Fibroblast of mammary gland (primary cell): ENCODE measurements at regions not wholly inside any gene's neighbourhood (a gene's known extent, or its start where the extent isn't known, plus 50 kb on each side); places are given as distances from the start of the nearest gene placed in this dataset.

Source experiments
- DNase-seq: peaks from one replicate; pipeline ENCODE4 v3.0.0-alpha.2; 2010; ENCODE audit warnings: low read depth
- H3K4me3 ChIP-seq: 2 replicates; pipeline ENCODE4 v1.5.1; 2011; ENCODE audit warnings: low read depth, mild to moderate bottlenecking, low read length, moderate library complexity; ENCODE audit not compliant: control insufficient read depth
- CTCF ChIP-seq: conservative IDR thresholded peaks from 2 replicates; pipeline ENCODE4 v1.5.1; 2011; ENCODE audit warnings: low read depth, low read length, inconsistent platforms; ENCODE audit not compliant: control insufficient read depth, insufficient read depth

DNA sequence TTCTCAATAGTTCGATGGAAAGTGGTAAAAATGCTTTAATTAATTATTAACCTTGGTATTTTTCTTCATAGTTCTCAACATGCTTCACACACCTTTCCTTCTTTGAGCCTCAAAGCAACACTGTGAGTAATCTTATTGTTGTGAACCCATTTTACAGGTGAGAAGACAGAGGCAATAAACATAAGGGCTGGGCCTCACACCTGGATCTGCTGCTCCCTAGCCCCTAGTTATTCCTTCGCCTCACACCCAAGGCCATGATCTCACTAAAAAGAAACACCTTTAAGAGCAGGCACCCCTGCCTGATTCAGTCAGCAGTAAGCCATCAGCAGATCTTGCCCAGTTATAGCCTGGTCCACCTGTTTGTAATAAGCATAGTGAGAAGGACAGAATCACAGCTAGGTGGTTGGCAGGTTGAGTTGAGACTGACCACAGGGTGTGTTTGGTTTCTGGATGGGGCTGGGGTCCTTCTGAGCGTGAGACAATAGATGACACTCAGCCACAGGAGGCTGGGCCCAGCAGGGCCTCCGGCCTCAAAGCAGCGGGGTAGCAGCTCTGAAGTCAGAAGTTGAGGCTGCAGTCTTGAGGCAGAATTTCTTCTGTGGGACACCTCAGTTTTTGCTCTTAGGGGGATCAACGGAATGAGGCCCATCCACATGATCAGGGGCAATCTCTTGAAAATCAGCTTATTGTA, 203.9 kb downstream of the RHOU start:
- H3K4me3 ChIP-seq = no peak overlapping the region
- TF ChIP-seq CTCF = no peak
- DNase-seq = no peak

GRCh38 chr1:228939881-228940392, 204.7 kb downstream of the RHOU start:
- DNase-seq = no peak
- H3K4me3 ChIP-seq = no peak overlapping the region
- TF ChIP-seq CTCF = no peak

GRCh38 chr1:228940526-228940925, 205.2 kb downstream of the RHOU start:
- no peak for TF ChIP-seq CTCF
- no peak for DNase-seq
- H3K4me3 ChIP-seq = no peak overlapping the region

DNA sequence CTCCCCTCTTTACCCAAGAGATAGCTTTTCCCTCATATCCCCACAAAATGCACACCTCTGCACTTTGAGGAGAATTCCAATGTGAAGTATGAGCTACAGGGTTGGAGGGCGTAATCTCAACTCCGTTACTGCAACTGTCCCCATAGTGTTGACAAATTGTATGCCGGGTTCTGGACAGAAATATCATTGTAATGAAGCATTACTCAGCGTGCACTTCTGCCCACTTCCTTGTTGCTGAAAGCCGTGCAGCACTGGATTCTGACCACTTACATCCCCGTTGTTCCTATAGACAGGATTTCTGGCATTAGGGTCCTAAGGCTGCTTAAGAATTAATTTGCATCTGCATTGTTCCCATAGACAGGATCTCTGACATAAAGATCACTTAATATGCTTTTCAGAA, 205.6 kb downstream of the RHOU start:
- no peak overlapping the region for H3K4me3 ChIP-seq
- no peak for DNase-seq
- no peak for TF ChIP-seq CTCF

DNA sequence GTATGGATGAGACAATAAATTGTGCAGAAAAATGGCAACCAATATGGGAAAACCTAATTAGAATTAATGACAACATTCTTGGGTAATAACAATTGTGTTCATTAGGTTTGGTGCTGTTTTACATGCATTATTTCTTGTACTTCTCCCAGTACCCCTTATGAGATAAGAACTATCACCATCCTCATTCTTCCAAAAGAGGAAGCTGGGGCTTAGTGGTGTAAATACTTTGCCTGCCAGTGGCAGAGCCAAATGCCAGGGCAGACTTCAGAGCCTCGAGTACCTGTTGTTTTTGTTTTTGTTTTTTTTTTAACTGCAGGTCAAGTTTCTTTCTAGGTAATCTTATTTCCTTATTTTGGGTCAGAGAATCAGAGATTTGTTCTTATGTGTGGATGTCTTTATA, 206.4 kb downstream of the RHOU start:
- H3K4me3 ChIP-seq = no peak overlapping the region
- DNase-seq = no peak
- no peak for TF ChIP-seq CTCF

DNA sequence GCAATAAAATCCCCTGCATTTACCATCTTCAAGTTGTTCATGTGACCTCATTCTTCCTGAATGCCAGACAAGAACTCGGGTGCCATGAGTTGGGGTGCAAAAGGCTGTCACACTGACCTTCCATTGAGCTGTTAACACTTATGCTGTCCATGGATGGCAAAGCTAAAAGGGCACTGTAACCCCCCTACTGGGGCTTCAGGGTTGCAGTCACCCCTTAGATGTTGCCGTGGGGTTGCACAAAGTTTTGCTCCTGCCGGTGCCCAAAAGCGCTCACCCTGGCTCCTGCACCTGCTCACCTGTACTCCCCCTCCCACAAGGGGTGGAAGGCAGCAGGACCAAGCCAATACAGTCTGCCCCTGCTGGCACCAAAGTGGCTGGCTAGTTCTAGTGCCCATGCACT, 208.2 kb downstream of the RHOU start:
- no peak for TF ChIP-seq CTCF
- DNase-seq = no peak
- no peak overlapping the region for H3K4me3 ChIP-seq
